Epithelial cell of proximal tubule (primary cell): ENCODE measurements at regions not wholly inside any gene's neighbourhood (a gene's known extent, or its start where the extent isn't known, plus 50 kb on each side); places are given as distances from the start of the nearest gene placed in this dataset.

Experiments
- DNase-seq: peaks from one replicate; pipeline ENCODE4 v3.0.0-alpha.2; 2011; ENCODE audit warnings: low read depth
- H3K4me3 ChIP-seq: 2 replicates; pipeline ENCODE4 v1.5.1; 2011; ENCODE audit warnings: low read depth, mild to moderate bottlenecking, low read length
- CTCF ChIP-seq: conservative IDR thresholded peaks from 2 replicates; pipeline ENCODE4 v1.5.1; 2012; ENCODE audit warnings: low read depth, mild to moderate bottlenecking, low read length

- TF ChIP-seq CTCF: peak; percentile 64
- DNase-seq: no peak
- no peak overlapping the region for H3K4me3 ChIP-seq
These were observed 61.3 kb upstream of the RAPGEF4 start for GRCh38 chr2:172674034-172674967.

GRCh38 chr2:172674968-172675303 lies 60.7 kb upstream of the RAPGEF4 start:
- TF ChIP-seq CTCF: no peak
- no peak for DNase-seq
- H3K4me3 ChIP-seq: no peak overlapping the region

- no peak for DNase-seq
- H3K4me3 ChIP-seq: no peak overlapping the region
- no peak for TF ChIP-seq CTCF
These were observed 58.3 kb upstream of the RAPGEF4 start for GRCh38 chr2:172677363-172677762.

GRCh38 chr2:172680436-172681068 lies 55.1 kb upstream of the RAPGEF4 start:
- no peak overlapping the region for H3K4me3 ChIP-seq
- no peak for DNase-seq

GRCh38 chr2:172685467-172685866 lies 50.2 kb upstream of the RAPGEF4 start:
- H3K4me3 ChIP-seq: no peak overlapping the region
- TF ChIP-seq CTCF: no peak

More at GRCh38 chr2:172680436-172681068, 55.1 kb upstream of the RAPGEF4 start:
- no peak for TF ChIP-seq CTCF

More at GRCh38 chr2:172685467-172685866, 50.2 kb upstream of the RAPGEF4 start:
- DNase-seq: no peak
